Liver (tissue), 3 donors: ENCODE measurements at regions not wholly inside any gene's neighbourhood (a gene's known extent, or its start where the extent isn't known, plus 50 kb on each side); places are given as distances from the start of the nearest gene placed in this dataset.

Experiments
- CTCF ChIP-seq: fragments of 150-350 bp; IDR thresholded peaks from 2 replicates; pipeline ENCODE4 v1.5.1; 2017; ENCODE audit warnings: improper control_type of control experiment, low read depth, low read length; ENCODE audit not compliant: missing input control
- EGR1 ChIP-seq, 2 donors: IDR thresholded peaks; 2 replicates each; pipeline ENCODE4 v1.6.1; 2016 to 2018; ENCODE audit warnings: antibody characterized with exemption in 2 of 2, low read depth in 2 of 2
- YY1 ChIP-seq: IDR thresholded peaks from 2 replicates; pipeline ENCODE4 v1.6.1; 2016; ENCODE audit warnings: antibody characterized with exemption, mild to moderate bottlenecking
- donor health status: healthy.
- donor health status: healthy.

DNA sequence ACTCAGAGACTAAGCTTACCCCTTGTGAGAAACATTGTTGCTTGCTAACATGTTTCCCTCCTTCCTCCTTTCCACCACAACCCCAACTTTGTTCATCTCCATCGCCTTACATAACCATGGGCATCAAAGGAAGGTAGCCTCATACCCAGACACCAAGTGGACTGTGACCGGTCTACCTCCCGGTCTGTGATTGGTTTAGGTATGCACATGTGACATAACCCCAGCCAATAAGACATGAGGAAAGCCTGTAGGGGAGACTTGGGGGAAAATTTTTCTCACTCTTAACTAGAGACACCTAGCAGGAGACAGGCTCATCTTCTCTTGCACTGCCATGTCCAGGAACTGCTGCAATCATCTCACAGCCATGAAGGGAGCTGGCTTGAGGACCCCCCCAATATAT lies 120.7 kb downstream of the CDC7 start:
- TF ChIP-seq YY1 (no peak), CTCF (no peak), EGR1 (IDR thresholded peaks at IDR 0.05; ENCODE audit: low read depth in 2 of 2) (no peak)
